ENCODE measurements at regions not wholly inside any gene's neighbourhood (a gene's known extent, or its start where the extent isn't known, plus 50 kb on each side); places are given as distances from the start of the nearest gene placed in this dataset.
"Not testable (repeated sequence)": the region's sequence is repeated elsewhere in the genome, so short reads cannot be mapped to it uniquely, and the experiment has no call there.

GRCh38 chr1:30476911-30477459 lies 246.4 kb downstream of the MATN1 start:
- DNase-seq = no peak

- no peak for DNase-seq
Measured at GRCh38 chr1:30476476-30476875, 246.9 kb downstream of the MATN1 start.

GRCh38 chr1:30475966-30476365 lies 247.4 kb downstream of the MATN1 start:
- DNase-seq = no peak

- no peak for DNase-seq
Measured at GRCh38 chr1:30475201-30475600, 248.2 kb downstream of the MATN1 start.

- DNase-seq = no peak
Measured at GRCh38 chr1:30474818-30475200, 248.6 kb downstream of the MATN1 start.

GRCh38 chr1:30473922-30474817 lies 249.2 kb downstream of the MATN1 start:
- no peak for DNase-seq

GRCh38 chr1:30472526-30472925 lies 250.9 kb downstream of the MATN1 start:
- no peak for DNase-seq

GRCh38 chr1:30472009-30472408 lies 251.4 kb downstream of the MATN1 start:
- no peak for DNase-seq

- no peak for DNase-seq
Measured at GRCh38 chr1:30471307-30471706, 252.1 kb downstream of the MATN1 start.

GRCh38 chr1:30469426-30469825 lies 254.0 kb downstream of the MATN1 start:
- DNase-seq = no peak

GRCh38 chr1:30467101-30467500 lies 256.3 kb downstream of the MATN1 start:
- no peak for DNase-seq

GRCh38 chr1:30466610-30467009 lies 256.8 kb downstream of the MATN1 start:
- DNase-seq = no peak

- no peak for DNase-seq
Measured at GRCh38 chr1:30466026-30466425, 257.4 kb downstream of the MATN1 start.

GRCh38 chr1:30465096-30465495 lies 258.3 kb downstream of the MATN1 start:
- DNase-seq = no peak

- DNase-seq = no peak
Measured at GRCh38 chr1:30464187-30464617, 259.2 kb downstream of the MATN1 start.

- DNase-seq = no peak
Measured at GRCh38 chr1:30462826-30463425, 260.5 kb downstream of the MATN1 start.

- no peak for DNase-seq
Measured at GRCh38 chr1:30462166-30462565, 261.2 kb downstream of the MATN1 start.

- no peak for DNase-seq
Measured at GRCh38 chr1:30461640-30462039, 261.7 kb downstream of the MATN1 start.

GRCh38 chr1:30460661-30461060 lies 262.7 kb downstream of the MATN1 start:
- no peak for DNase-seq

- DNase-seq = not testable (repeated sequence)
Measured at GRCh38 chr1:30458730-30459485, 264.5 kb downstream of the MATN1 start.

- DNase-seq = no peak
Measured at GRCh38 chr1:30452925-30453324, 270.5 kb downstream of the MATN1 start.

GRCh38 chr1:30452170-30452569 lies 271.2 kb downstream of the MATN1 start:
- no peak for DNase-seq

GRCh38 chr1:30451532-30452125 lies 271.8 kb downstream of the MATN1 start:
- DNase-seq = no peak

Data from hindlimb muscle (tissue), 1 donor.